ENCODE measurements at regions not wholly inside any gene's neighbourhood (a gene's known extent, or its start where the extent isn't known, plus 50 kb on each side); places are given as distances from the start of the nearest gene placed in this dataset.

DNA sequence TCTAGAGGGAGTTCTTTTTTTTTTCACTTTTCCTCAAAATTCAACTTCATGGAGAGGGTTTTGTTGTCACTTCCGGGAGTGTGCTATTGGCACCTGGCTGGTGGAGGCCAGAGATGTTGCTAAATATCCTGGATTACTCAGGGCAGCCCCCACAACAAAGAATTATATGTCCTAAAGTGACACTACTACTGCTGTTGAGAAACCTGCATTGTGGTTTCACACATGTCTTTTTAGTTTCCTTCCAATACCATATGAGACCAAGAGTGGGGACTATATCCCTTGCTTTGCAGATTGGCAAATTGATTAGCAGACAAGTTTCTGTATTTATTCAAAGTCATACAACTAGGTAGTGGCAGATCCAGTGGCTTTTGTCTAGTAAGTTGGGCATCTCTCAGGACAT, 826.8 kb downstream of the TRIB2 start:
- no peak for TF ChIP-seq POLR2AphosphoS5 (IDR thresholded peaks at IDR 0.05)
- TF ChIP-seq, protein P1, sequence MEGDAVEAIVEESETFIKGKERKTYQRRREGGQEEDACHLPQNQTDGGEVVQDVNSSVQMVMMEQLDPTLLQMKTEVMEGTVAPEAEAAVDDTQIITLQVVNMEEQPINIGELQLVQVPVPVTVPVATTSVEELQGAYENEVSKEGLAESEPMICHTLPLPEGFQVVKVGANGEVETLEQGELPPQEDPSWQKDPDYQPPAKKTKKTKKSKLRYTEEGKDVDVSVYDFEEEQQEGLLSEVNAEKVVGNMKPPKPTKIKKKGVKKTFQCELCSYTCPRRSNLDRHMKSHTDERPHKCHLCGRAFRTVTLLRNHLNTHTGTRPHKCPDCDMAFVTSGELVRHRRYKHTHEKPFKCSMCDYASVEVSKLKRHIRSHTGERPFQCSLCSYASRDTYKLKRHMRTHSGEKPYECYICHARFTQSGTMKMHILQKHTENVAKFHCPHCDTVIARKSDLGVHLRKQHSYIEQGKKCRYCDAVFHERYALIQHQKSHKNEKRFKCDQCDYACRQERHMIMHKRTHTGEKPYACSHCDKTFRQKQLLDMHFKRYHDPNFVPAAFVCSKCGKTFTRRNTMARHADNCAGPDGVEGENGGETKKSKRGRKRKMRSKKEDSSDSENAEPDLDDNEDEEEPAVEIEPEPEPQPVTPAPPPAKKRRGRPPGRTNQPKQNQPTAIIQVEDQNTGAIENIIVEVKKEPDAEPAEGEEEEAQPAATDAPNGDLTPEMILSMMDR (IDR thresholded peaks at IDR 0.05): no peak

Data from suprapubic skin (tissue), 3 donors.